Renal pelvis (tissue), 1 donor: ENCODE measurements at regions not wholly inside any gene's neighbourhood (a gene's known extent, or its start where the extent isn't known, plus 50 kb on each side); places are given as distances from the start of the nearest gene placed in this dataset.
A peak's percentile ranks its signal among the peaks of the same experiment; 100 is the strongest.
"Not testable (repeated sequence)": the region's sequence is repeated elsewhere in the genome, so short reads cannot be mapped to it uniquely, and the experiment has no call there.

Source experiments
- DNase-seq: peaks from one replicate; pipeline ENCODE4 v3.0.0-alpha.2; 2013

DNA sequence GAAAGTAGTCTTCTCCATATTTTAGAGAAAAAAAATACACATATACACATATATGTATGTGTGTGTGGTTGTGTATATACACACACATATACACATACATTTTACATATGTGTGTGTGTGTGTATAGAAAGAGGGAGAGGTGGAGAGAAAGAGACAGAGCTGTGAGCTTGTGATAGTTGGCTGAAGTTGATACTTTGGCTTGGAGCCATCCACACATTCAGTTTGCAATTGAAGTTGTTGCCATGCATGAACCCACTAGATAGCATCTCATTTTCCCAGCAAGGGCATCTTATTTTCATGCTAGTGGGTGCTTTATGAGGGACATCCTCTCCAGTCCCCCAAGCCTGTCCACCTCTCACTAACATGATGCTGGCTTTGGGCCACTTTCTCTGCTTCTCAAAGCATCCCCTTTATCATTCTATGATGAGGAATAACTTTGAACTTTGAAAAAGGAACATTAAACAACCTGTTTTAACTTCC lies 228.6 kb downstream of the ZNF621 start:
- DNase-seq = no peak

DNA sequence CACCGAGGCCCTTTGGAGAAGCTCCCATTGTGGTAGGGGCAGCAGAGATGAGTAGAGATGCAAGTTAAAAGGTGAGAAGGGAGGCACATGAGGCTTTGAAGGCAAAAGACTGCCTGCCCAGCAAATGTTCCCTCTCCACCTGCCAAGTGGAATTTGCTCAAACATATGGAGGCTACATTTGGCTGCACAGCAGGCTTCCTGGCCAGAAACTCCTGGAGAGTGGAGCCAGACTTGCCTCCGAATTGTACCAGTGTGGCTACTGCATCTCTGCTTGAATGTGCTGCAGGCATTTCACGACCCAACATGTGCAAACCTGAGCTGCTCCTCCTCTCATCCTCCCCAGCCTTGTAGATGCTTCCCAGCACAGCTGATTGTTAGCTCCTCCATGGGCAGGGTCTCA lies 229.2 kb downstream of the ZNF621 start:
- no peak for DNase-seq

DNA sequence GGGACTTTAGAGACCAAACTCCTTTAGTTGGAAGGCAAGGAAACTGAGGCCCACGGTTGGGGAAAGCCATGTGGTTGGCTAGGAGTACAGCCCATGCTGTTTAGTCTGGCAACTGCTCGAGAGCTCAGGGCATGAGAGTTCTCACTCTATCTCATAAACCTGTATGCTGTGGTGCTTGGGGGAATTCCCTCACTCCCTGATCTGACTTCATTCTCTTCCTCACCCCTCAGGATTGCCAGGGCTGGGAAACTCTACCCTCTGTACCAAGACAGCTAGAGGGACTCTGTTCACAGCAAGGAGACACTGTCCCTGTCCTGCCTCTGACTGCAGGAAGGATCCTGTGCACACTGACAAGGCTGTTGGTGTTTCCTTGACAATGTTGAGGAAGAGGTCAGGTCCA lies 230.2 kb downstream of the ZNF621 start:
- no peak for DNase-seq

DNA sequence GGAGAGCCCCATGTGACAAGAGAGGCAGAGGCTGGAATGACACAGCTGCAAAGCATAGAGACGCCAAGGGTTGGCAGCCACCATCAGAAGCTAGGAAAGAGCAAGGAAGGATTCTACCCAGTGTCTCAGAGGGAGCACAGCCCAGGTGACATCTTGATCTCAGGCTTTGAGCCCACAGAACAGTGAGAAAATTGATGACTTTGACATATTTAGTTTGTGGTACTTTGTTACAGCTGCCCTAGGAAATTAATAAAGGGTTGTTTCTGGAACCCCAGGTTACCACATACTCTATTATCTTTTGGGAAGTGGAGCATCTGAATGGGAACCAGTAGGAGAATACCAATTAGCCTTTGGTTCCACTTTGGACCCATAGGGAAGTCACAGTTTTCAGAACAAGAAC lies 231.7 kb downstream of the ZNF621 start:
- DNase-seq = no peak

DNA sequence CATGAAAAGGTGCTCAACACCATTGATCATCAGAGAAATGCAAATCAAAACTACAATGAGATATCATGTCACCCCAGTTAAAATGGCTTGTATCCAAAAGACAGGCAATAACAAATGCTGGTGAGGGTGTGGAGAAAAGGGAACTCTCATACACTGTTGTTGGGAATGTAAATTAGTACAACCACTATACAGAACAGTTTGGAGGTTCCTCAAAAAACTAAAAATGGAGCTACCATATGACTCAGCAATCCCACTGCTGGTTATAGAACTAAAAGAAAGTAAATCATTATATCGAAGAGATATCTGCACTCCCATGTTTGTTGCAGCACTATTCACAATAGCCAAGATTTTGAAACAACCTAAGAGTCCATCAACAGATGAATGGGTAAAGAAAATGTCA lies 238.0 kb downstream of the ZNF621 start:
- not testable (repeated sequence) for DNase-seq

DNA sequence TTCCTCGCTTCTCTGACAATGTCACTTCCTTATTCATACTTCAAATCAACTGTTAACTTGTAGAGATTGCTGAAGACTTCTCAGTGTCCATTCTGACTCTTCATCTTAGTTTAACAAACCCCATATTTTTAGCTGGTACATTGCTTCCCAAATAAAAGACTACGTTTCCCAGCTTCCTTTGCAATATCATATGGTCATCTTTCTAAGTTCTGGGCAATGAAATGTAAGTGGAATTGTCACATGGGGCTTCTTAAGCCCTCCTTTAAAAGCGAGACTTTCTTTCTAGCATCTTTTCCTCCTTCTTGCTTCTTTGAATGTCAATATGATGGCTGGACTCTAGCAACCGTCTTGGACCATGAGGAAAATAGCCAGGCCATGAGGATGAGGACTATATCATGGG lies 239.0 kb downstream of the ZNF621 start:
- DNase-seq = no peak

DNA sequence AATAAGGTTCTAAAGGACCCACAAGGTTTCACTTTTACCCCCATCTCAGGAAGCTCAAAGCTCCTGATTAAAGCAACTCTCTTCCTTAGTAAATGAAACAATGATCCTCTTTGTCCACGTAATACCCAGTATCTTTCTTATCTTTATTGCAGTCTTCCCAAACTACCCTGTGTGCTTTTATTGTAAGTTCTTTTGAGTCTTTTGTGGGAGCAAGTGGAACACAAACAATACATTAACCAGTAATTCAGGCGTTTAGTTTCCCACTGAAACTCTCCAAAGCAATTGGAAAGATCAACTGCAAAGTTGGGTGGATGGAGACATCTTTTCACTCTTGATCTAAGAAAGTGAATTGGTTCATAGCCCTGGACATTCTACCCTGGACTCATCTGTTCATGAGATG lies 240.0 kb downstream of the ZNF621 start:
- no peak for DNase-seq

DNA sequence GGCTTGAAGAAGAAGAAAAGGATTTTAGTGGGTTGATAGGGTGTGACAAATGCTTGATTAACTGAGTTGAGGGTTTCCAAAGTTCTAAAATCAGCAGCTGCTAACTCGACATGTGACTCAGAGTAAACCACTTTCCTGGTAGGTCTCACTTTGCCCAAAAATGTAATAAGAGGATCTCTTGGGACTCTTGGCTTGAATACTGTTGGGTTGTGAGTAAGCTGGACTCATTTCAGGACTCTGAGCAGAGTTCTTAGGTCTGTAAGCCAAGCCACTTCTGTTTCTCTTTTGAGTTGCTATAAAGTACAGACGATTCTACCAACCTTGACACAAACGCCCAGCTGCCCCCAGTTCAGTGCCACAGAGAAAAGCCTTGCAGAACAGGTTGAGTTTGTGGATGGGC lies 241.1 kb downstream of the ZNF621 start:
- DNase-seq = no peak

DNA sequence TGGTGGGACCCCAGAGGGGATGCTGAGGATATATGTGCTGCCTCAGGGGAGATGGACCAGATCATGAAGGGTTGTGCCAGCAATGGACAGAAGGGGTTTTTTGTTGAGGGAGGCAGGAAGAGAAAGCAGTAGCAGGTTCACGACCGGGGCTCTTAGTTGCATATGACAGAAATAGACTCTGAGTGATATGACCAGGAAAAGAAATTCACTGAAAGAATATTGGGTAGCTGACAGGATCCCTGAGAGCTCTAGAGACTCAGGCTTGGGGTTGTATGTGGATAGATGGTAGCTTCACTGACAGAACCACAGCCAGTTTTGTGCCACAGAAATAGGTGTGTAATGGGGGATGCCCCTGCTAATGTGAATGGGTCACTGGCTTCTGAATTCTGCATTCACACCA lies 241.6 kb downstream of the ZNF621 start:
- no peak for DNase-seq

DNA sequence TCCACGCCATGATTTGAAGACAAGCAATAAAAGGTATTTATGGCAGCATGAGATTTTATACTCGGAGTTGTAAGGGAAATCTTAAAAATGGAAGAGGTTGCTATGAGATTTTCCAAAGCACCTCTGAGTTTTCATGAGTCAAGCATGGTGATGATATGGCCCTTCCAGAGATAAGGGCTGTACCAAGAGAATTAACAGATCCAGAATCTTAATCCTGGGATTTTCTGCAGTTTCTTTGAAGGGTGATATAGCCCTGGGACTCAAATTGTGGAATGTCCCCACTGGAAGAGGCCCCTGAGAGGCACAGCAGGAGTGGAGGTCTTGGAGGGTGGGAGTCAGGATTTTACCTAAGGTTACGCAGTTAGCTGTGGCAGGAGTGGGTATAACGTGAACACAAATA lies 243.3 kb downstream of the ZNF621 start:
- no peak for DNase-seq

DNA sequence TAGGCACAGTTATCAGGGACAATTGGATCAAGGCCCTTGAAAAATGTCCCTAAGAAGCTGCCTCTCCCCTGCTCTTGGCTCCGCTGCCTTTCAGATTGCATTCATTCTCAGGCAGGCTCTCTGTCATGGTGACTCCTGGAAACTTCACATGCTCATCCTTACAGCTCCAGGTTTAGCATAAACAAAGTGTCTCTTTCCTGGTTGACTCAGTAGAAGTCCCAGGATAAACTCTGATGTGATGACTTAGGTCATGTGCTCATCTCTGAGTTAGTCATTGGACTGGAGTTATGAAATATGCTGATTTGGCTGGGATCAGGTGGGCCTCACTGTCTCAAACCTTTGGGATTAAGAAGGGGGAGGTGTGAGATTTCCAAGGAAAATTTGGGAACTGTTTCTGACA lies 243.8 kb downstream of the ZNF621 start:
- DNase-seq = no peak

DNA sequence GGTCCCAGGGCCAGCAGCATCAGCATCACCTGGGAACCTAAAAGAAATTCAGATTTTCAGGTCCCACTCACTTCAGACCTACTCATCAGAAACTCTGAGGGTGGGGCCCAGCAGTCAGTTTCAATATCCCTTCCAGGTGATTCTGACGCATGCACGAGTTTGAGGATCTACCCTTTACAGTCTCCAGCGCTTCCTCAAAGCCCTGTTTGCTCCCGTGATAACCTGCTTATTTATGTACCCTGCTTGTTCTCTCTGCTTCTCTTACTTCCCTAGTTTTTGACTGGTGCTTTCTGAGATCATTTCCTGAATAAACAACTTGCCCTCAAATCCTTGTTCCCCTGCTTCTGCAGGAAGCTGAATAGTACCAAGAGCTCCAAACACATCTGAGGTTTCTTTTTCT lies 245.3 kb downstream of the ZNF621 start:
- no peak for DNase-seq

DNA sequence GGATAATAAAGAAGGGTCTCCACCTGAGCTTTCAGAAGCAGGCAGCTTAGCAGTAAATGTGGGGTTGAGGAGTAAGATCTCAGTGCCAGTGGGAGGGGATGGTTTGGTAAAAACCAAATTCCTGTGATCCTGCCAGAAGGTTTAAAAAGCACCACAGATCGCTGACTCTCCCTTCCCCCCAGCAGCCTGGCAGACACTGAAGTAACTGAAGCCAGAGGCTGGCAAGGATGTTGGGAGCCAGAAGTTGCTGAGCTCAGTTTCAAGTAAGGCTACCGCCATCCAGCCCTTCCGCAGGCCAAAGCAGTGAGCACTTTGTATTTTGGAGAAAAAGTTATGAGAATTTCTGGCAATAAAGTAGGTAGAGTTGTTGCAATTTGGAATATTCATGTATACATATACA lies 246.4 kb downstream of the ZNF621 start:
- DNase-seq = no peak

DNA sequence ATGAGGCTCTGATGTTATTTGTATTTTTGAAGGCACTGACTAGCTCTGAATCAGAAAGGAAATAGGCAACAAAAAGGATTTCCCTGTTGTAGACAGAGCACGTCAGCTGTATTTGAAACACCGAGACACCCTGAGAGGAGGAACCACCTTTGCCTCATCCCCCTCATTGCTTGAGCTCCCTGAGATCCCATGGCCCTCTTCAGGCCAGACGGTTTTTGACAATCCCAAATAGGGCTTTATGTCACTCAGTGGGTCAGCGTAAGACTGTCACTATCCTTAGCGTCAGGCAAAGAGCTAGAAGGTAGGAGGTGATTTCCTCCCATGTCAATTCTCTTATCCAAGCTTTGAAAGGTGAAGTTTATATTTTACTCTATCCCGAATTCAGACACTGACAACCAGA lies 254.3 kb downstream of the ZNF621 start:
- no peak for DNase-seq

DNA sequence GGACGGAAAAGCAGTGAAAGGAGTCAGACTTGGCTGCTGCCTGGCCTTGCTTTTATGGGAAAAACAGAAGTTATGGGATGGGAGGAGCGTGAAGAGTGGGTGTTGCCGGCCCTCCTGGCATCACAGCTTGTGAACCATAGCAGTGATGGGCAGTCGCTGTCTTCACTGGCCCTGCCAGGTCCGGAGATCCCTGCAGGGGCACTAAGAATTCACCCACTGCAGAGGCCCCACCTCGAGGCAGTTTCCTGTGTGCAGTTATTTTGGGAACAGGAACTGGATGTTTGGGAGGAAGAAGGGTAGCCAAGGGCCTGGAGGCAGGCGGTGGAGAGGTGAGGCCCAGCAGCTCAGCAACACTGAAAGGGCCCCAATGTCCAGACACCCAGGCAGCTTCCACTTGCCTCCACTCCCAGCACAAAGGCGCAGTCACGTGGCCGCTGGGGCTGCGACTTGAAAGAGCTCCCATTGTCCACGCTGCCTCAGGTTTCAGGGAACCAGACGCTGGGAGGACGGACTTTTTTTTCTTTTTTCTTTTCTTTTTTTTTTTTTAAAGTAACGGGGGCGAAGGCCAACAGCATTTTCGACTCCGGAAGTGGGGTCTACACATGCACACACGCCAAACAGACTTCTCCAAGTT lies 255.6 kb downstream of the ZNF621 start:
- peak; percentile 67 for DNase-seq

DNA sequence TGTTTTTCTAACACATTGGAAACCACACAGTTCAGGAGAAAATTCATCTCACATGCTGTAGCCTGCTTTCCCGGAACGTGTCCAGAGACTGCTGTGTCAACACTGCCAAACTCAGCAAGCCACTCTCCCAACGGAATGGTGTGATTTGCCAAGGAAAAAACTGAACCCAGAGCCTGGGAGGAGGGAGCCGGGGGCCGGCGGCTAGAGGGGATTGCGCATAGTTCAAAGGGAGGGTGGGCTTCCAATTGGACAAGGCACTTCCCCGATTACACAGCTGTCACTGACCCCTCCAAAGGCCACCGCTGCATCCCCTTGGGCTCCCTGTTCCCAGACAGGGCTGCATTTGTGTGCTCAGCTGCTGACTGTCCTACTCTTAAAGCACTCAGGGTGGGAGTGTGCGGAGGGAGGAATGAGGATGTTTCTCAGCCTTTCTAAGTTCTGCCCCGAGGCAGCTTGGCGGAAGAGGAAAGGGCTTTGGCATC lies 256.2 kb downstream of the ZNF621 start:
- peak; percentile 10 for DNase-seq

DNA sequence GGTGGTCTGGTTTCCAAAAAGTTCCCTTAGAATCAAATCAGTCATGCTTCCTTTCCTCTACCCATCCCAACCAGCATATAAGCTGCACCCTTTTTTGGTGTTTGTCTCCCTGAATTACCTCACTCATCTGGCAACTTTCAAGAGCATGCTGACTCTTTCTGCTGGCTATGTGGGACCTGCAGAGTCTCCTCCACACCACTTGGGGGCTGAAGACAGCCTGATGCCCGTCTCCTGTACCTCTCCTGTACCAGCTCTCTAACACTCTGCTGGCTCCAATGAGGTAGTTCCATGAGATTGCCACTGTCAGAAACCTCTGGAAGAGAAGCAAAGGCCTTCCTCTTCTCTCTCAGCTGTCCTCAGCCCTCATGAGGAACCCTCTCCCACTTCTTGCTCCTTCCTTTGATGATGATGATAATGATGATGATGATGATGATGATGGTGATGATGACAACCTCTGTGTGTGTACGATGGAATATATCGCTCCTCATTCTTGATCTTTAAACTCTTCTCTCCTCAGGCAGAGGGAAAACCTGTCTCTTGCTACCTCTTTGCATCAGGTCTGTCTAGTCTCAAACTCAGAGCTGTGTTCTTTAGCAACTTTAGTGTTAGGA lies 257.5 kb downstream of the ZNF621 start:
- DNase-seq = no peak

DNA sequence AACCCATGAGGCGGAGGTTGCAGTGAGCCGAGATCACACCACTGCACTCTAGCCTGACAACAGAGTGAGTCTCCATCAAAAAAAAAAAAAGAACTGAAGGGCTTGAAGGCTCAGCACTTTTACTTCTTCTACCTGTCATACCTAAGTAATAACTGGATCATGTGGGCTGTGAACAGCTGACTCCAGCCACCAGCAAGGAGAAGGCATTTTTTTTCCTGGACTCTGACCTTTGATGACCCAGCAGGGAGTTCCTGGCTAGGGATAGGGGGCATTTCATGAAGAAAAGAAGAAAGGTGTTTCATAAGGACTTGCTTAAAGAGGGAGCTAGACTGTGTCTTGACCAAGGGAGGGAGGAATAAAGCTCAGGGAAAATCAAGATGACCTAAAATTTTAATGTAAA lies 266.0 kb downstream of the ZNF621 start:
- DNase-seq = no peak

DNA sequence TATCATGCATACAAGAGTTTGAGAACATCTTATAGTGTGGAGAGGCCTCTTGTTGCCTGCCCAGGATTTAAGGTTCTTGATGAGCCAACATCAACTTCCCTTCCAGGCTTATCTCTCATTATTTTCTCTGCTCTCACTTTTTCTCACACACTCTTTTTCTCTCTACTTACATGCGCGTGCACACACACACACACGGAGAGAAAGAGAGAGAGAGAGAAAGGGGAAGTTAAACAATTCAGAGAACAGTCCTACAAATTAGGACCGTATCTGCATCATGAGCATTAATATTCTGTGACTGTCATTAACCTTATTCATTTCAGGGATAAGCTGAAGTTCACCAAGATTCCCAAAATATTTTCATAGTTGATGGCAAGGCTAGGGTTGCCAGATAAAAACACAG lies 269.0 kb downstream of the ZNF621 start:
- no peak for DNase-seq

DNA sequence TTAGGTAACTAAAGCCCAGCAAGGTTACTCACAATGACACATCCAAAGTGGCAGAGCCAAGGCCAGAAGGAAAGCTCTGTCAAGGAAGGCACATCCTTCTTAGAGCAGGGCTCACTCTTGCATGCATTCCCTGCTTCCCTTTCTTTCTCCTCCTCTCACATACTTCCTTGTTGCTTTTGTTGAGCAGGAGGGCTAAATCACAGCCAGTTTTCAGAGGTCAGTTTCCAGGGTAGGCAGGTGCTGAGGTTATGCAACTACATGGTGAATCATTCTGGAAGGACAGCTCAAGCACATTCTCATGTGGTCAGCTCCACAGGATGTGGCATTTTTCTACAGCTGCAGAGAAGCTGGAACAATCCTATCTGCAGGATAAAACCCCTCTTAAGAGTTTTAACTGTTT lies 275.6 kb downstream of the ZNF621 start:
- no peak for DNase-seq

DNA sequence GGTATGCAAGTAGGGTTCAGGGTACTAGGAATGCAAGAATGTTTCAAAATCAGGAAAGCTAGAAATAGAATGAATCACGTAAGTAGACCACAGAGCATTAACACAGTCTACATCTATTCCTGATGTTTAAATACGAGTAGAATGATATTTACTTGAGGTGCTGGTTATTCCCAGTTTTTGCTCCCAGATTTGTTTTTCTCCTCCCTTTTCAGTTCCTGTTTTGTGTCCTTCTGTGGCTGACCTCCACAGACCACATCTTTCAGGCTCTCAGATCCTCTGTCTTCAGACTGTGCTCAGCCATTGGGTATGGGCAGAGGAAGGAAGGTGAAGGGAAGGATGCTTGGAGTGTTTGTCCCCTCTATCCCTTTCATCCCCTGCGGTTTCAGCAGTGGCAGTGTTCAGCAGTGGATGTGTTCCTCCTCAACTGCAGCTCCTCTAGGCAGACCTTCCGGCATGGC lies 276.6 kb downstream of the ZNF621 start:
- DNase-seq = no peak

DNA sequence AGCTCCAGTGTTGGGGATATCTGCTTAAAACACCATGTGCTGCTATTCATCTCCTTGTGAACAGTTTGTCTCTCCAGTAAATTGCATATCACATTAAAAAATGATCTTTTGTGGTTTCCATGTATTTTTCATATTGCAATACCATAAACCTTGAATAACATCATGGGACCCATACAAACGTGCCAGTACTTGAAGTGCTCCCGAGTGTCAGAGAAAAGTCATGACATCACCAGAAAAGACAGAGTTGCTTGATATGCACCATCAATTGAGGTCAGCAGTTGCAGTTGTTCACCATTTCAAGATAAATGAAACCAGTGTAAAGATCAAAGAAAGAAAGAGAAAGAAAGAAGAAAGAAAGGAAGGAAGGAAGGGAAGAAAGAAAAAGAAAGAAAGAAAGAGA lies 278.6 kb downstream of the ZNF621 start:
- no peak for DNase-seq

DNA sequence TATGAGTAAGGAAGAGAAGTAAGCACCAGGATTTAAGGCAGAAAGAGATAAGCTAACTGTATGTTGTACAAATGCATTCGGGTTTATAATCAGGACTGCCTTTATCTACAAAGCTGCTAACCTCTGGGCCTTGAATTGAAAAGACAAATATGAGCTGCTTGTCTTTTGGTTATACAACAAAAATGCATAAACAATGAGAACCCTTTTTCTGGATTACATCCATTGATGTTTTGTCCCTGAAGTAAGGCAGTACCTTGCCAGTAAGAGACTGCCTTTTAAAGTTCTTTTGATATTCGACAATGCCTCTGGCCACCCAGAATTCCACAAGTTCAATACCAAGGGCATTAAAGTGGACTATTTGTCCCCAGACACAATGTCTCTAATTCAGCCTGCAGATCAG lies 280.7 kb downstream of the ZNF621 start:
- DNase-seq = no peak

DNA sequence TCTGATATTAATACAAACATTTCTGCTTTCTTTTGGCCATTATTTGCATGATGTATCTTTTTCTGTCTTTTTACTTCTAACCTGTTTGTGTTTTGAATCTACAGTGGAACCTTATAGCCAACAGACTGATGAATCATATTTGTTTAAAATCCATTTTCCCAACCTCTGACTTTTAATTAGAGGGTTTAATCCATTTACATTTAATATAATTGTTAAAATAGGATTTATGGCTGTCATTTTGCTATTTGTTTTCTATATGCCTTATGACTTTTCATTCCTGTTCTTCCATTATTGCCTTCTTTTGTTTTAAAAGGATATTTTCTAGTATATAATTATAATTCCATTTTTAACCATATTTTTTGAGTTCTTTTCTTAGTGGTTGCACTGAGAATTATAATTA lies 286.1 kb downstream of the ZNF621 start:
- DNase-seq = no peak
